GM11168 (cell line): ENCODE measurements at regions not wholly inside any gene's neighbourhood (a gene's known extent, or its start where the extent isn't known, plus 50 kb on each side); places are given as distances from the start of the nearest gene placed in this dataset.

Experiments
- in situ Hi-C: fragments of 300-500 bp; cut with MboI; formaldehyde crosslinking; loops from one replicate; pipeline ENCODE4 v1.12.0; 2022; ENCODE audit warnings: low sequenced_read_pairs; ENCODE audit not compliant: unreplicated experiment

- in situ Hi-C loops = no loop called here
Measured at GRCh38 chr3:106748472-106749262, 628.6 kb upstream of the CCDC54 start.

GRCh38 chr3:106750092-106750491, 627.1 kb upstream of the CCDC54 start:
- in situ Hi-C loops = no loop called here

- in situ Hi-C loops = no loop called here
Measured at GRCh38 chr3:106755336-106755735, 621.9 kb upstream of the CCDC54 start.

GRCh38 chr3:106756901-106757300, 620.3 kb upstream of the CCDC54 start:
- in situ Hi-C loops = no loop called here

- in situ Hi-C loops = no loop called here
Measured at GRCh38 chr3:106758459-106758858, 618.8 kb upstream of the CCDC54 start.

- in situ Hi-C loops = no loop called here
Measured at GRCh38 chr3:106759731-106760130, 617.5 kb upstream of the CCDC54 start.

GRCh38 chr3:106765342-106765741, 611.9 kb upstream of the CCDC54 start:
- in situ Hi-C loops = no loop called here

GRCh38 chr3:106768941-106769480, 608.2 kb upstream of the CCDC54 start:
- in situ Hi-C loops = no loop called here

GRCh38 chr3:106773795-106774194, 603.4 kb upstream of the CCDC54 start:
- in situ Hi-C loops = no loop called here

- in situ Hi-C loops = no loop called here
Measured at GRCh38 chr3:106783231-106783630, 594.0 kb upstream of the CCDC54 start.

- in situ Hi-C loops = no loop called here
Measured at GRCh38 chr3:106789276-106789675, 588.0 kb upstream of the CCDC54 start.

- in situ Hi-C loops = no loop called here
Measured at GRCh38 chr3:106792716-106793115, 584.5 kb upstream of the CCDC54 start.

GRCh38 chr3:106794442-106794841, 582.8 kb upstream of the CCDC54 start:
- in situ Hi-C loops = no loop called here

- in situ Hi-C loops = no loop called here
Measured at GRCh38 chr3:106795553-106795952, 581.7 kb upstream of the CCDC54 start.

GRCh38 chr3:106797461-106797860, 579.8 kb upstream of the CCDC54 start:
- in situ Hi-C loops = no loop called here

- in situ Hi-C loops = no loop called here
Measured at GRCh38 chr3:106805625-106806024, 571.6 kb upstream of the CCDC54 start.

- in situ Hi-C loops = no loop called here
Measured at GRCh38 chr3:106806964-106807363, 570.3 kb upstream of the CCDC54 start.

- in situ Hi-C loops = no loop called here
Measured at GRCh38 chr3:106809041-106809440, 568.2 kb upstream of the CCDC54 start.

- in situ Hi-C loops = no loop called here
Measured at GRCh38 chr3:106809623-106810299, 567.5 kb upstream of the CCDC54 start.

GRCh38 chr3:106810300-106810875, 566.9 kb upstream of the CCDC54 start:
- in situ Hi-C loops = no loop called here

- in situ Hi-C loops = no loop called here
Measured at GRCh38 chr3:106811376-106811775, 565.9 kb upstream of the CCDC54 start.
